ENCODE measurements at regions not wholly inside any gene's neighbourhood (a gene's known extent, or its start where the extent isn't known, plus 50 kb on each side); places are given as distances from the start of the nearest gene placed in this dataset.
A peak's percentile ranks its signal among the peaks of the same experiment; 100 is the strongest.

DNA sequence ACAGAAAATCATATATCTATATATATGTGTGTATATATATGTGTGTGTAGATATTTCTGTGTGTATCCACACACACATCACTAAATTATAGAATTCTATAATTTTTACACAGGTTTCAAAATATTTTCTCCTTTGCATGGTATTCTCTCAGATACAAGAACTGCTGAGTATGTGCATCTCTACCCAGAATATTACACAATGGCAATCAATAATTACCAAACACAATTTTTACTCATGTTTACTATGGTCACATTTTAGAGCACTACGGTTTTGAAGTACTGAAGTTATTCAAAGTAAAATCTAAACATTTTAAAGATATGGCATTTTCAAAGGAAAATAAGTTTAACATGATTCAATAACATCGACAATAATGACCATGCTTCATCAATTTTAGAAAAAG lies 258.5 kb downstream of the PAX3 start:
- Mint-ChIP-seq H3K36me3 (no peaks in the 10 kb centered on the region), H3K4me3 (no peak overlapping the region), H3K27me3 (no peaks in the 10 kb centered on the region), H3K4me1 (no peaks in the 10 kb centered on the region), H3K9me3 (no peaks in the 10 kb centered on the region), H3K27ac (no peak overlapping the region)

DNA sequence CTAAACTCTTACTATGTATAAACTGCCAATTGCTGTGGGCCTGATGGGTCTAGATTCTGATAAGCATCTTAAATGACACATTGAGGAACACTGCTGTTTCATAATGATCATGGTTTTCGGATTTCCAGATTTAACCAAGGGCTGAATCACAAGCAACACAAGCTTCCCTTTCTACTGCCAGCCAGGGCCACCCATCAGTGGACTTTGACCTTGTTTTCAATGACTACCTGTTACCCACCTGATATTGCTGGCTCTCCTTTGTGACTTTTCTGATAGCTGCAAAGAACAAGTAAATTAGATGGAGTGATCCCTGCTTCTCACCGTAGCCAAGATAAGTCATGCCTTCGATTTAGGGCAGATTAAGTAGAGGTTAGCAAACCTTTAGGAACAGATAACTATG lies 259.0 kb downstream of the PAX3 start:
- H3K27me3 Mint-ChIP-seq, result no peaks in the 10 kb centered on the region
- H3K4me1 Mint-ChIP-seq, result no peaks in the 10 kb centered on the region
- no peak overlapping the region for H3K27ac Mint-ChIP-seq
- H3K4me3 Mint-ChIP-seq, result no peak overlapping the region
- H3K36me3 Mint-ChIP-seq, result no peaks in the 10 kb centered on the region
- no peaks in the 10 kb centered on the region for H3K9me3 Mint-ChIP-seq

GRCh38 chr2:222038067-222038802 lies 260.6 kb downstream of the PAX3 start:
- no peaks in the 10 kb centered on the region for H3K36me3 Mint-ChIP-seq
- H3K27me3 Mint-ChIP-seq, result no peaks in the 10 kb centered on the region
- H3K4me3 Mint-ChIP-seq, result no peak overlapping the region
- no peak overlapping the region for H3K27ac Mint-ChIP-seq
- no peaks in the 10 kb centered on the region for H3K9me3 Mint-ChIP-seq
- no peaks in the 10 kb centered on the region for H3K4me1 Mint-ChIP-seq

GRCh38 chr2:222037211-222037610 lies 261.6 kb downstream of the PAX3 start:
- Mint-ChIP-seq H3K4me3 (no peak overlapping the region), H3K27ac (no peak overlapping the region), H3K27me3 (no peaks in the 10 kb centered on the region), H3K4me1 (peaks cover 0 to under 1% (median under 1%) of the 10 kb centered on the region in 3 donors), H3K36me3 (no peaks in the 10 kb centered on the region), H3K9me3 (no peaks in the 10 kb centered on the region)

- Mint-ChIP-seq H3K36me3 (peaks cover 3% of the 10 kb centered on the region), H3K4me1 (peaks cover 0 to 2% (median 2%) of the 10 kb centered on the region in 3 donors), H3K4me3 (no peak overlapping the region), H3K27ac (no peak overlapping the region), H3K27me3 (peaks cover 3% of the 10 kb centered on the region), H3K9me3 (peaks cover 0 to 2% (median 0%) of the 10 kb centered on the region in 3 donors)
These were observed 264.7 kb downstream of the PAX3 start for GRCh38 chr2:222034058-222034457.

- Mint-ChIP-seq H3K9me3 (peaks cover 0 to 3% (median 0%) of the 10 kb centered on the region in 3 donors), H3K36me3 (peaks cover 3% of the 10 kb centered on the region)
These were observed 265.3 kb downstream of the PAX3 start for GRCh38 chr2:222033541-222033940.

DNA sequence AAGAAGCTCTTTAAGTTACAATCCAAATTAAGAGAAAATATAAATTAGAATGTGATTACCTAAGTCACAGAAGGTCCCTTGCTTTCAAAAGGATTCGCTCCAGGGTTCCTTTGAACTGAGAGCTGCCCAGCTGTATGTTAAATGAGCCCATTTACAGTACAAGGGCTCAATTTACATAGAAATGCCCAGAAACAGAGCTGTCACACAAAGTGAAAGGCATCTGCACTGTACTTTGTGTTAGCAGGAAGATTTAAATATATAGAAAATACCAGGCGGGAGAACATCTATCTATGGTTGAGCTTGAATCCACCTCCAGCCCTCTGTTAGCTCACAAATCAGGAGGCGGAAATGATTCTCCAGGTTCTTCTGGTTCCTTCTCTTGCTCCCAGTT lies 272.9 kb downstream of the PAX3 start:
- Mint-ChIP-seq H3K4me1 (peaks cover 0 to 2% (median 0%) of the 10 kb centered on the region in 3 donors), H3K9me3 (peaks cover 0 to 3% (median 1%) of the 10 kb centered on the region in 3 donors), H3K4me3 (peak overlapping the region in 1 of 4 donors; percentile 5), H3K27ac (no peak overlapping the region), H3K36me3 (peaks cover 4% of the 10 kb centered on the region), H3K27me3 (peaks cover 3% of the 10 kb centered on the region)

More at GRCh38 chr2:222033541-222033940, 265.3 kb downstream of the PAX3 start:
- H3K27ac Mint-ChIP-seq, result no peak overlapping the region
- H3K27me3 Mint-ChIP-seq, result peaks cover 3% of the 10 kb centered on the region
- H3K4me3 Mint-ChIP-seq, result no peak overlapping the region
- H3K4me1 Mint-ChIP-seq, result peaks cover 0 to 2% (median 2%) of the 10 kb centered on the region in 3 donors

DNA sequence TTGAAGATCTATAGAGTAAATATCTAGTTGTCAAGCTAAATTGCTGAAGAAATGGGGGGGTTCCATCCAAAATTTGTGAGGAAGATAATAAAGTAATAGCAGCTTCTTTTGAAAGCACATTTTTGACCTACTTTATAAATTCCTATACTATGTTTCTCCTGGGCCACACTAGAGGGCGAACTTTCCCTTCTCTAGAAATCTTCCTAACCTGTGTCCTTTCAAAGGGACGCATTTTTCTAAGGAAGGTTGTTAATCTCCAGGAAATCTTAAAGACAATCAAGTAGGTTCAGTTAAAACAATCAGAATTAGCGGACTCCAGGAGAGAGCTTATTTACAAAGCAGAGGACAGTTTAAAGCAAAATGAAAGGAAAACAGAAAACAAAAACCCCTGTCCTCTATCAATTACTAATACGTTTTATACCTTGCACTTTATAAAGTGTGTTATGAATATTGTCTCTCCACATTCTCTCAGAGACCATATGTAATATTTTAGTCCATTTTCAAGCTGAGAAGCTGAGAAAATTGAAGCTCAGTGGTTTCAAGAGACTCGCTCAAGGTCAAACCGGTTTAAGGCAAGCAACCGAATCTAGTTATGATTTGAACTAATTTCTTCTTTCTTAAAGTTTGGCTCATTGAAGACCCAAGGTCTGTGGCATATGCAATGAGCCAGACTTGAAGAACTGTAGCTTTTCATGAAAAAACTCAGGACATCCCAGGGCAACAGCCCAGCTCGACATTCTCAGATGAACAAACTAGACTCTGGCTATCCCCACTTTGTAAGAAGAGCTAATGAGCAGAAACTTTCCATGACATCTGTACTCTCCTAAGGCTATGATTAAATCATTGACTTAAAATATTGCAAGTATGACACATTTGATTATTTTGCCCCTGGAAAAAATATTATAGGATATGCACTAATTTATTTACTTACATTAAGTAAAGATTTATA lies 273.6 kb downstream of the PAX3 start:
- Mint-ChIP-seq H3K27me3 (no peaks in the 10 kb centered on the region), H3K4me3 (peak overlapping the region in 1 of 4 donors; percentile 78), H3K9me3 (peaks cover 0 to 3% (median 1%) of the 10 kb centered on the region in 3 donors), H3K36me3 (peaks cover 3% of the 10 kb centered on the region), H3K4me1 (peaks cover 0 to 2% (median 0%) of the 10 kb centered on the region in 3 donors), H3K27ac (no peak overlapping the region)

DNA sequence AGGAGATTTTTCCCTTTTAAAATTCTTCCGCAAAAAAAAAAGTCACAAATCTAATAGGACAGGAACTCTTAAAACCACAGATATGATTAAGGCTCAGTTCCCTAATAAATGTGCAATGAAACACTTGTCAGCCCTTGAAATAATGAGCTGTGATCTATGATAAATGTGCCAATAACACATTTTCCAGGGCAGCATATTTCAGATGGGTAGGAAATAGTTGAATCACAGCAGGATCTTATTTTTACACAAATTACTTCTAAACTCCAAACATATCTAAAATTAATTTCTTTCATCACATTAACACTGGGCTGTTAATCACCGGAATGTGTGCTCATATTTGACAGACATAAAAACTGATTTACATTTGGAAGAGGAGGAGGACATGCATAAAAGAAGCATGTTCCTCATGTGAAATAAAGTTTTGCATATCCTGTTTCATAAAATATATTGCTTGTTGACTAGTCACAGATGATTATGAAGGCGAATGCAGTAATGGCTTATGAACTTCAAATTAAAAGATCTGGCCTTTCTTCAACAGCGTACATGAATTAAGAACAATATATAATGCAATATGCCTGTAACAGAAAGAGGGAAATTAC lies 281.4 kb downstream of the PAX3 start:
- Mint-ChIP-seq H3K4me3 (no peak overlapping the region), H3K27ac (no peak overlapping the region), H3K9me3 (peaks cover 0 to 2% (median 0%) of the 10 kb centered on the region in 3 donors), H3K4me1 (peaks cover 0 to 2% (median 0%) of the 10 kb centered on the region in 3 donors), H3K36me3 (no peaks in the 10 kb centered on the region), H3K27me3 (peaks cover 1% of the 10 kb centered on the region)

DNA sequence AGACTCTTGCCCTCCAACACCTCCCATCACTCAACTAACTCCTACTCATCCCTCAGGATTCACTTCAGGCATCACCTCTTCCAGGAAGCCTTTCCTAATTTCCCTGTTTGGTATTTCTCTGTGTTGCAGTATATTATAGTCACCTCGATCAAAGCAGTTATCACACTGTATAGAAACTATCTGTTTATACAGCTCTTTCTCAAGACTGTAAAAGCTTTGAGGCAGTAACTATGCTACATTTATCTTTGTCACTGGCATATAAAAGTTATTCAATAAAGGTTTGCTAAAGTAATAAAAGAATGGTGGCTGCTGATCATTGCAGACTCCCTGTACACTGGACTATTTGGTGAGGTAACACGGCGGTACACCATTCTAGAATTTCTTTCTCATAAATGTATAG lies 284.9 kb downstream of the PAX3 start:
- H3K27me3 Mint-ChIP-seq, result peaks cover 6% of the 10 kb centered on the region
- no peak overlapping the region for H3K4me3 Mint-ChIP-seq
- H3K36me3 Mint-ChIP-seq, result no peaks in the 10 kb centered on the region
- H3K9me3 Mint-ChIP-seq, result peaks cover 0 to 2% (median 0%) of the 10 kb centered on the region in 3 donors
- no peak overlapping the region for H3K27ac Mint-ChIP-seq
- H3K4me1 Mint-ChIP-seq, result peaks cover 0 to 2% (median 0%) of the 10 kb centered on the region in 3 donors

- Mint-ChIP-seq H3K4me3 (no peak overlapping the region), H3K4me1 (no peaks in the 10 kb centered on the region), H3K27me3 (no peaks in the 10 kb centered on the region), H3K9me3 (peaks cover 0 to 2% (median 0%) of the 10 kb centered on the region in 3 donors), H3K36me3 (no peaks in the 10 kb centered on the region), H3K27ac (no peak overlapping the region)
These were observed 298.5 kb downstream of the PAX3 start for GRCh38 chr2:222000326-222000725.

- Mint-ChIP-seq H3K27ac (no peak overlapping the region), H3K4me3 (no peak overlapping the region), H3K4me1 (no peaks in the 10 kb centered on the region), H3K27me3 (no peaks in the 10 kb centered on the region), H3K36me3 (no peaks in the 10 kb centered on the region), H3K9me3 (peaks cover 0 to 2% (median 0%) of the 10 kb centered on the region in 3 donors)
These were observed 299.1 kb downstream of the PAX3 start for GRCh38 chr2:221999717-222000116.

GRCh38 chr2:221999166-221999565 lies 299.6 kb downstream of the PAX3 start:
- H3K27me3 Mint-ChIP-seq, result no peaks in the 10 kb centered on the region
- peaks cover 0 to 2% (median 0%) of the 10 kb centered on the region in 3 donors for H3K9me3 Mint-ChIP-seq
- H3K36me3 Mint-ChIP-seq, result no peaks in the 10 kb centered on the region
- H3K4me3 Mint-ChIP-seq, result no peak overlapping the region
- no peak overlapping the region for H3K27ac Mint-ChIP-seq
- no peaks in the 10 kb centered on the region for H3K4me1 Mint-ChIP-seq

DNA sequence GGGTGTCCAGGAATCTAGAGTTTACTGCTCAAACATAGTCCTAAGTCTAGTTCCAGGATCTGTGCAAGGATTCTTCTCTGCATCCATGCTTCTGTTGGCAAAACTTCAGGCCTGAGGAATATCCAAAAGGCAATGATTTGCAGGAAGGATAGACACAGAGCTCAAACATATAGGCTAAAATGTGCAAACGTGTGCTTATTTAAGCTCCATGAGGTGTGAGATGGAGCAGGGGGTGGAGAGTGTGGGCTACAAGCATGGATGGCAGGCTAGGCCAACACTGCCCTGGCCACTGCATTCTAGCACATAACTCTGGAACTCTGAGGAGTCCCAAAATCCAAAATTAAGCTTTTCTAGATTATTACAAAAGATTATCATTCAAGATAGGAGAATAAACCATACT lies 301.1 kb downstream of the PAX3 start:
- H3K4me1 Mint-ChIP-seq, result no peaks in the 10 kb centered on the region
- H3K27ac Mint-ChIP-seq, result no peak overlapping the region
- no peaks in the 10 kb centered on the region for H3K36me3 Mint-ChIP-seq
- peaks cover 0 to 5% (median 0%) of the 10 kb centered on the region in 3 donors for H3K9me3 Mint-ChIP-seq
- peak overlapping the region in 1 of 4 donors; percentile 39 for H3K4me3 Mint-ChIP-seq
- no peaks in the 10 kb centered on the region for H3K27me3 Mint-ChIP-seq

GRCh38 chr2:221997100-221997499 lies 301.7 kb downstream of the PAX3 start:
- Mint-ChIP-seq H3K36me3 (no peaks in the 10 kb centered on the region), H3K4me1 (no peaks in the 10 kb centered on the region), H3K27ac (no peak overlapping the region), H3K27me3 (no peaks in the 10 kb centered on the region), H3K9me3 (peaks cover 0 to 5% (median 0%) of the 10 kb centered on the region in 3 donors), H3K4me3 (no peak overlapping the region)

All from IgD-negative memory B cell (primary cell).